ENCODE measurements at regions not wholly inside any gene's neighbourhood (a gene's known extent, or its start where the extent isn't known, plus 50 kb on each side); places are given as distances from the start of the nearest gene placed in this dataset.

- no peak for TF ChIP-seq IRF5 (IDR thresholded peaks at IDR 0.05; ENCODE audit: borderline replicate concordance)
- no peak for TF ChIP-seq ZSCAN29 (IDR thresholded peaks at IDR 0.05)
- no peak for TF ChIP-seq EGR1 (IDR thresholded peaks at IDR 0.05; ENCODE audit: borderline replicate concordance in 1 of 2, low read depth in 2 of 2, low read length in 2 of 2)
- TF ChIP-seq E4F1 (IDR thresholded peaks at IDR 0.05; ENCODE audit: borderline replicate concordance, partially characterized antibody): no peak
- TF ChIP-seq CREB1 (IDR thresholded peaks at IDR 0.05; ENCODE audit: low read depth): no peak
- TF ChIP-seq SIN3A (IDR thresholded peaks at IDR 0.05; ENCODE audit: low read depth, low read length): no peak
- no peak for TF ChIP-seq MEF2A (IDR thresholded peaks at IDR 0.05; ENCODE audit: insufficient read depth, low read depth, low read length)
- no peak for TF ChIP-seq CBX3 (IDR thresholded peaks at IDR 0.05; ENCODE audit: borderline replicate concordance, low read depth)
- TF ChIP-seq RFX5 (IDR thresholded peaks at IDR 0.05; ENCODE audit: low read depth, low read length): no peak
- peak in 1 of 2 experiments; percentile 25; a peak in 1 of 4 replicates for TF ChIP-seq BHLHE40 (IDR thresholded peaks at IDR 0.05; ENCODE audit: borderline replicate concordance in 1 of 2, low read depth in 2 of 2, low read length in 1 of 2)
- no peak for TF ChIP-seq NR2F1 (conservative IDR thresholded peaks at IDR 0.05)
- TF ChIP-seq POLR2AphosphoS5 (IDR thresholded peaks at IDR 0.05; ENCODE audit: low read length): no peak
- TF ChIP-seq KDM1A (IDR thresholded peaks at IDR 0.05; ENCODE audit: borderline replicate concordance): no peak
- 0 out of 2 replicates have a peak, but pooled peaks have one; percentile 35 for TF ChIP-seq YY1 (IDR thresholded peaks at IDR 0.05; ENCODE audit: low read depth, low read length)
- TF ChIP-seq NR2C1 (IDR thresholded peaks at IDR 0.05): no peak
- no peak for TF ChIP-seq FOXK2 (IDR thresholded peaks at IDR 0.05)
- TF ChIP-seq RAD51 (IDR thresholded peaks at IDR 0.05): peak; percentile 88
- TF ChIP-seq POLR2A (IDR thresholded peaks at IDR 0.05; ENCODE audit: low read depth, low read length): no peak
- no peak for TF ChIP-seq CHD1 (IDR thresholded peaks at IDR 0.05; ENCODE audit: low read depth, low read length)
- TF ChIP-seq HDAC2 (IDR thresholded peaks at IDR 0.05): no peak
- no peak for TF ChIP-seq BCL11A (IDR thresholded peaks at IDR 0.05; ENCODE audit: low read depth, low read length)
- no peak for TF ChIP-seq SREBF2 (IDR thresholded peaks at IDR 0.05; ENCODE audit: low read length)
- no peak for TF ChIP-seq IRF3 (IDR thresholded peaks at IDR 0.05)
- TF ChIP-seq TCF12 (IDR thresholded peaks at IDR 0.05; ENCODE audit: low read depth, low read length): no peak
- no peak for TF ChIP-seq RAD21 (IDR thresholded peaks at IDR 0.05; ENCODE audit: insufficient read depth, low read depth, low read length)
- TF ChIP-seq EP300 (IDR thresholded peaks at IDR 0.05; ENCODE audit: borderline replicate concordance in 1 of 2, control insufficient read depth in 1 of 2, low read depth in 2 of 2, low read length in 2 of 2): no peak
- TF ChIP-seq EED (IDR thresholded peaks at IDR 0.05; ENCODE audit: low read depth): no peak
- no peak for TF ChIP-seq KAT2A (conservative IDR thresholded peaks at IDR 0.05; ENCODE audit: control insufficient read depth, low read depth, low read length)
- no peak for TF ChIP-seq BMI1 (IDR thresholded peaks at IDR 0.05; ENCODE audit: borderline replicate concordance)
Measured at GRCh38 chr4:62399242-62399641, 1199.1 kb downstream of the ADGRL3 start (continued).

Data from GM12878 (cell line).